Keratinocyte (primary cell): ENCODE measurements at regions not wholly inside any gene's neighbourhood (a gene's known extent, or its start where the extent isn't known, plus 50 kb on each side); places are given as distances from the start of the nearest gene placed in this dataset.

ENCODE experiments used
- DNase-seq: peaks from one replicate; pipeline ENCODE4 v3.0.0-alpha.2; 2011; ENCODE audit warnings: low read depth, missing footprints, low spot score
- FAIRE-seq: peaks from 2 replicates; lab custom pipeline; 2011; peaks lifted over from hg19 to GRCh38; lab: Jason Lieb, UNC
- H2AFZ ChIP-seq: 2 replicates; pipeline ENCODE4 v1.6.0; 2012; ENCODE audit warnings: low read length, control low read depth, inconsistent platforms; ENCODE audit not compliant: control insufficient read depth
- H3K27ac ChIP-seq: 2 replicates; pipeline ENCODE4 v1.5.1; 2011; ENCODE audit warnings: low read length; ENCODE audit not compliant: control insufficient read depth, insufficient read depth
- H3K27me3 ChIP-seq: 3 replicates; pipeline ENCODE4 v1.6.0; 2011; ENCODE audit warnings: low read length; ENCODE audit not compliant: control insufficient read depth, insufficient read depth; ENCODE audit errors: extremely low read depth
- H3K36me3 ChIP-seq, 2 experiments: 2 replicates in 1 of 2; 3 replicates in 1 of 2; pipeline ENCODE4 v1.5.1; 2011; ENCODE audit warnings: low read length in 2 of 2, mild to moderate bottlenecking in 1 of 2; ENCODE audit not compliant: control insufficient read depth in 2 of 2, insufficient read depth in 2 of 2; ENCODE audit errors: extremely low read depth in 1 of 2
- H3K4me1 ChIP-seq: 3 replicates; pipeline ENCODE4 v1.5.1; 2011; ENCODE audit warnings: low read length; ENCODE audit not compliant: control insufficient read depth, insufficient read depth; ENCODE audit errors: extremely low read depth
- H3K4me2 ChIP-seq: 3 replicates; pipeline ENCODE4 v1.6.0; 2011; ENCODE audit warnings: low read depth, low read length; ENCODE audit not compliant: control insufficient read depth, insufficient read depth; ENCODE audit errors: extremely low read depth
- H3K4me3 ChIP-seq, 3 experiments: fragments of 200-600 bp in 1 of 3; sonication (generic) in 1 of 3; 2 replicates in 2 of 3; 3 replicates in 1 of 3; pipeline ENCODE4 v1.5.1; 2011 to 2016; ENCODE audit warnings: low read length in 3 of 3, mild to moderate bottlenecking in 3 of 3, control low read depth in 2 of 3, inconsistent platforms in 1 of 3, low read depth in 1 of 3, mixed read lengths in 1 of 3, mixed run types in 1 of 3, moderate library complexity in 1 of 3; ENCODE audit not compliant: control insufficient read depth in 2 of 3, insufficient read depth in 2 of 3; ENCODE audit errors: extremely low read depth in 1 of 3
- H3K79me2 ChIP-seq: 2 replicates; pipeline ENCODE4 v1.6.0; 2012; ENCODE audit warnings: low read length; ENCODE audit not compliant: control insufficient read depth, insufficient read depth
- H3K9ac ChIP-seq: 3 replicates; pipeline ENCODE4 v1.6.0; 2011; ENCODE audit warnings: low read length; ENCODE audit not compliant: control insufficient read depth, insufficient read depth; ENCODE audit errors: extremely low read depth
- H3K9me1 ChIP-seq: 3 replicates; pipeline ENCODE4 v1.6.0; 2011; ENCODE audit warnings: low read length; ENCODE audit not compliant: control insufficient read depth, insufficient read depth; ENCODE audit errors: extremely low read depth
- H3K9me3 ChIP-seq: 2 replicates; pipeline ENCODE4 v1.5.1; 2012; ENCODE audit warnings: low read depth, low read length; ENCODE audit not compliant: control insufficient read depth
- H4K20me1 ChIP-seq: 3 replicates; pipeline ENCODE4 v1.6.0; 2011; ENCODE audit warnings: low read length; ENCODE audit not compliant: control insufficient read depth, insufficient read depth; ENCODE audit errors: extremely low read depth
- EZH2 ChIP-seq: IDR thresholded peaks from one replicate; pipeline ENCODE4 v1.6.1; 2012; ENCODE audit warnings: inconsistent platforms, mild to moderate bottlenecking, low read length, moderate library complexity
- dilution Hi-C: fragments of 300-500 bp; cut with MboI; formaldehyde crosslinking; loops from one replicate; pipeline ENCODE4 v1.7.0; 2020; ENCODE audit warnings: low sequenced_read_pairs; ENCODE audit not compliant: extremely low pct_ligation_motif_present
- TF ChIP-seq, protein P1 (sequence below), 3 experiments: IDR thresholded peaks in 1 of 3; conservative IDR thresholded peaks in 1 of 3; optimal IDR thresholded peaks in 1 of 3; 2 replicates in 2 of 3; 3 replicates in 1 of 3; pipeline versions ENCODE3 to v1.5.1; 2011; ENCODE audit warnings: low read length in 3 of 3, mild to moderate bottlenecking in 3 of 3, moderate library complexity in 2 of 3, control low read depth in 1 of 3, inconsistent platforms in 1 of 3; ENCODE audit not compliant: insufficient read depth in 2 of 3; ENCODE audit errors: extremely low read depth in 1 of 3

- Histone ChIP-seq H2AFZ (no peak overlapping the region), H3K9me1 (no peaks in the 10 kb centered on the region), H3K27me3 (no peaks in the 10 kb centered on the region), H3K4me2 (no peak overlapping the region), H3K79me2 (no peaks in the 10 kb centered on the region), H4K20me1 (no peaks in the 10 kb centered on the region), H3K4me1 (no peaks in the 10 kb centered on the region), H3K27ac (no peak overlapping the region), H3K9ac (no peak overlapping the region), H3K4me3 (no peak overlapping the region), H3K9me3 (no peaks in the 10 kb centered on the region), H3K36me3 (no peaks in the 10 kb centered on the region)
- FAIRE-seq (no peak), DNase-seq (no peak)
- dilution Hi-C loops = no loop called here
- TF ChIP-seq, protein P1, sequence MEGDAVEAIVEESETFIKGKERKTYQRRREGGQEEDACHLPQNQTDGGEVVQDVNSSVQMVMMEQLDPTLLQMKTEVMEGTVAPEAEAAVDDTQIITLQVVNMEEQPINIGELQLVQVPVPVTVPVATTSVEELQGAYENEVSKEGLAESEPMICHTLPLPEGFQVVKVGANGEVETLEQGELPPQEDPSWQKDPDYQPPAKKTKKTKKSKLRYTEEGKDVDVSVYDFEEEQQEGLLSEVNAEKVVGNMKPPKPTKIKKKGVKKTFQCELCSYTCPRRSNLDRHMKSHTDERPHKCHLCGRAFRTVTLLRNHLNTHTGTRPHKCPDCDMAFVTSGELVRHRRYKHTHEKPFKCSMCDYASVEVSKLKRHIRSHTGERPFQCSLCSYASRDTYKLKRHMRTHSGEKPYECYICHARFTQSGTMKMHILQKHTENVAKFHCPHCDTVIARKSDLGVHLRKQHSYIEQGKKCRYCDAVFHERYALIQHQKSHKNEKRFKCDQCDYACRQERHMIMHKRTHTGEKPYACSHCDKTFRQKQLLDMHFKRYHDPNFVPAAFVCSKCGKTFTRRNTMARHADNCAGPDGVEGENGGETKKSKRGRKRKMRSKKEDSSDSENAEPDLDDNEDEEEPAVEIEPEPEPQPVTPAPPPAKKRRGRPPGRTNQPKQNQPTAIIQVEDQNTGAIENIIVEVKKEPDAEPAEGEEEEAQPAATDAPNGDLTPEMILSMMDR (optimal IDR thresholded peaks at IDR 0.05 in 1 of 3, IDR thresholded peaks at IDR 0.05 in 1 of 3, conservative IDR thresholded peaks at IDR 0.05 in 1 of 3; ENCODE audit: extremely low read depth in 1 of 3, insufficient read depth in 2 of 3, low read length in 3 of 3) = no peak
- TF ChIP-seq EZH2 = no peak
These were observed 149.1 kb upstream of the FLRT2 start for GRCh38 chr14:85380881-85381280.

- no peak for DNase-seq
- FAIRE-seq = no peak
These were observed 147.6 kb upstream of the FLRT2 start for GRCh38 chr14:85382341-85382740.

More at GRCh38 chr14:85382341-85382740, 147.6 kb upstream of the FLRT2 start:
- H3K27me3 ChIP-seq = no peaks in the 10 kb centered on the region
- no peaks in the 10 kb centered on the region for H3K9me3 ChIP-seq
- no peak overlapping the region for H2AFZ ChIP-seq
- H3K4me1 ChIP-seq = no peaks in the 10 kb centered on the region
- H3K9me1 ChIP-seq = no peaks in the 10 kb centered on the region
- H3K9ac ChIP-seq = no peak overlapping the region
- TF ChIP-seq, protein P1 (optimal IDR thresholded peaks at IDR 0.05 in 1 of 3, IDR thresholded peaks at IDR 0.05 in 1 of 3, conservative IDR thresholded peaks at IDR 0.05 in 1 of 3; ENCODE audit: extremely low read depth in 1 of 3, insufficient read depth in 2 of 3, low read length in 3 of 3) = no peak
- TF ChIP-seq EZH2 = no peak
- dilution Hi-C loops = no loop called here
- no peak overlapping the region for H3K27ac ChIP-seq
- H3K4me2 ChIP-seq = no peak overlapping the region
- no peak overlapping the region for H3K4me3 ChIP-seq
- no peaks in the 10 kb centered on the region for H4K20me1 ChIP-seq
- no peaks in the 10 kb centered on the region for H3K79me2 ChIP-seq
- H3K36me3 ChIP-seq = no peaks in the 10 kb centered on the region
